OCI-LY7 (cell line): ENCODE measurements at regions not wholly inside any gene's neighbourhood (a gene's known extent, or its start where the extent isn't known, plus 50 kb on each side); places are given as distances from the start of the nearest gene placed in this dataset.

Experiments
- CTCF ChIP-seq: fragments of 200-600 bp; sonication (generic); conservative IDR thresholded peaks from 2 replicates; pipeline ENCODE4 v1.5.1; 2014; ENCODE audit warnings: mild to moderate bottlenecking, antibody characterized with exemption, low read length, moderate library complexity, mixed read lengths
- EZH2phosphoT487 ChIP-seq: fragments of 200-600 bp; sonication (generic); IDR thresholded peaks from 2 replicates; pipeline ENCODE4 v1.6.1; 2018; ENCODE audit warnings: low read depth, borderline replicate concordance, mild to moderate bottlenecking, mixed run types, antibody characterized with exemption, low read length, moderate library complexity, mixed read lengths

DNA sequence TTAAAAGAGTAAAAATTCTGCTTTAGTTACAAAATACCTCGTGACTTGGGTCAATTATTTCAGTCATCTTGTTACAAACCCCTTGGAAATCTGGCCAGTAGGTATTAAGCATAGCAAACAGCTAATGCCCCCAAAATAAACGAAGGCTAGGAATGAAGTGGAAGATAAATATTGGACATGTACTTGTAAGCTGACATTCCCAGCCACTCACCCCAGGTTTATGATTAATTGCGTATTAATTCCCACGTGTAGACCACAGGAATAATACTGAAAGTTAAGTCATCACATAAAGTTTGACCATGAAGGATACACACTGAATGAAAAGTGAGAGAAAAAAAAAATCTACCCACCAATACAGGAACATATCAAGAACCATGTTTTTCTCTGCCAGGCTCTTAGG lies 936.5 kb upstream of the ADGRB3 start:
- no peak for TF ChIP-seq CTCF
- no peak for TF ChIP-seq EZH2phosphoT487
